Parathyroid adenoma (tissue), 2 donors: ENCODE measurements at regions not wholly inside any gene's neighbourhood (a gene's known extent, or its start where the extent isn't known, plus 50 kb on each side); places are given as distances from the start of the nearest gene placed in this dataset.

Experiments used
- H2AFZ ChIP-seq: fragments of 300-600 bp; sonication (generic); one replicate; pipeline ENCODE4 v1.7.0; 2017; ENCODE audit warnings: antibody characterized with exemption, mild to moderate bottlenecking
- H3K27ac ChIP-seq: fragments of 300-600 bp; sonication (generic); one replicate; pipeline ENCODE4 v1.7.0; 2017
- H3K27me3 ChIP-seq: fragments of 300-600 bp; sonication (generic); one replicate; pipeline ENCODE4 v1.7.0; 2017; ENCODE audit warnings: low read length; ENCODE audit not compliant: control insufficient read depth, insufficient read depth
- H3K36me3 ChIP-seq: fragments of 300-600 bp; sonication (generic); one replicate; pipeline ENCODE4 v1.7.0; 2017; ENCODE audit warnings: low read length; ENCODE audit not compliant: control insufficient read depth, insufficient read depth
- H3K4me1 ChIP-seq: fragments of 300-600 bp; sonication (generic); one replicate; pipeline ENCODE4 v1.7.0; 2017; ENCODE audit warnings: control low read depth
- H3K4me2 ChIP-seq: fragments of 300-600 bp; sonication (generic); one replicate; pipeline ENCODE4 v1.7.0; 2017; ENCODE audit warnings: low read length
- H3K4me3 ChIP-seq: fragments of 300-600 bp; sonication (generic); one replicate; pipeline ENCODE4 v1.7.0; 2017; ENCODE audit warnings: low read depth, low read length
- H3K79me2 ChIP-seq: fragments of 300-600 bp; sonication (generic); one replicate; pipeline ENCODE4 v1.7.0; 2017; ENCODE audit warnings: control low read depth
- H3K9ac ChIP-seq: fragments of 300-600 bp; sonication (generic); one replicate; pipeline ENCODE4 v1.7.0; 2017; ENCODE audit warnings: mild to moderate bottlenecking
- H3K9me3 ChIP-seq: fragments of 300-600 bp; sonication (generic); one replicate; pipeline ENCODE4 v1.7.0; 2017; ENCODE audit warnings: low read length; ENCODE audit not compliant: control insufficient read depth
- TF ChIP-seq, protein P1 (sequence below): fragments of 300-600 bp; sonication (generic); IDR thresholded peaks from one replicate; pipeline ENCODE4 v1.7.0; 2017; ENCODE audit warnings: antibody characterized with exemption, mild to moderate bottlenecking
- donor health status: primary hyperparathyroidism.

DNA sequence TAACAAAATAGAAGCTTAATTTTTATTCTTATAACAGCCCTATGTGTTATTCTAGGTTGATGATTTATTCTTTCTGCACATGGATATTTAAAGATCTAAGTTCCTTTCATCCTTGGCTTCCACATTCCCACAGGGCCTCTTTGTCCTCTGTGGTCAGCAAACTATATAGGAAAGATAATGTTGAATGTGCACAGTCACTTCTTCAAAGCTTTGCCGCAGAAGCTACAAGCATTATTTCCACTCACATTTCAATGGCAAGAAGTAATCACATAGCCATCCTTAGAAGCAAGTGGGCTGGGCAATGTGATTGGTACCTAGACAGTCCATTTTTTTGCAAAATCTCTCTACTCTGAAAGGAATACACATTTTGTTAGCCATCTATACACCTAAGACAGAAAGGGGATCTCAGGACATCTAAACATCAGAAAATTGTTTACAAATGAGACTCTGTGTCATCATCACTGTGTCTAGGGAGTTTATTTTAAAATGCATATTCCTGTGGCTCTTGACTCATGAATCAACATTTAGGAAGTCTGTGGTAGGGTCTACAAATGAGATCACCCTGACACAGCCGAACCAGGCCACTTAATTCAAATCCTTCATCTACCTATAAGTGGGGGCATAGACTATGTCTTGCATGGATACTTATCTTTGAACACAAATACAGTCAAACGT is 1060.5 kb downstream of the XPNPEP1 start:
- no peaks in the 10 kb centered on the region for H3K36me3 ChIP-seq
- TF ChIP-seq, protein P1, sequence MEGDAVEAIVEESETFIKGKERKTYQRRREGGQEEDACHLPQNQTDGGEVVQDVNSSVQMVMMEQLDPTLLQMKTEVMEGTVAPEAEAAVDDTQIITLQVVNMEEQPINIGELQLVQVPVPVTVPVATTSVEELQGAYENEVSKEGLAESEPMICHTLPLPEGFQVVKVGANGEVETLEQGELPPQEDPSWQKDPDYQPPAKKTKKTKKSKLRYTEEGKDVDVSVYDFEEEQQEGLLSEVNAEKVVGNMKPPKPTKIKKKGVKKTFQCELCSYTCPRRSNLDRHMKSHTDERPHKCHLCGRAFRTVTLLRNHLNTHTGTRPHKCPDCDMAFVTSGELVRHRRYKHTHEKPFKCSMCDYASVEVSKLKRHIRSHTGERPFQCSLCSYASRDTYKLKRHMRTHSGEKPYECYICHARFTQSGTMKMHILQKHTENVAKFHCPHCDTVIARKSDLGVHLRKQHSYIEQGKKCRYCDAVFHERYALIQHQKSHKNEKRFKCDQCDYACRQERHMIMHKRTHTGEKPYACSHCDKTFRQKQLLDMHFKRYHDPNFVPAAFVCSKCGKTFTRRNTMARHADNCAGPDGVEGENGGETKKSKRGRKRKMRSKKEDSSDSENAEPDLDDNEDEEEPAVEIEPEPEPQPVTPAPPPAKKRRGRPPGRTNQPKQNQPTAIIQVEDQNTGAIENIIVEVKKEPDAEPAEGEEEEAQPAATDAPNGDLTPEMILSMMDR, result no peak
- no peak overlapping the region for H3K4me3 ChIP-seq
- H3K9me3 ChIP-seq, result no peaks in the 10 kb centered on the region
- no peaks in the 10 kb centered on the region for H3K79me2 ChIP-seq
- no peak overlapping the region for H3K27ac ChIP-seq
- H3K4me2 ChIP-seq, result no peak overlapping the region
- H3K27me3 ChIP-seq, result no peaks in the 10 kb centered on the region
- H3K4me1 ChIP-seq, result no peaks in the 10 kb centered on the region
- H2AFZ ChIP-seq, result no peak overlapping the region
- no peak overlapping the region for H3K9ac ChIP-seq

DNA sequence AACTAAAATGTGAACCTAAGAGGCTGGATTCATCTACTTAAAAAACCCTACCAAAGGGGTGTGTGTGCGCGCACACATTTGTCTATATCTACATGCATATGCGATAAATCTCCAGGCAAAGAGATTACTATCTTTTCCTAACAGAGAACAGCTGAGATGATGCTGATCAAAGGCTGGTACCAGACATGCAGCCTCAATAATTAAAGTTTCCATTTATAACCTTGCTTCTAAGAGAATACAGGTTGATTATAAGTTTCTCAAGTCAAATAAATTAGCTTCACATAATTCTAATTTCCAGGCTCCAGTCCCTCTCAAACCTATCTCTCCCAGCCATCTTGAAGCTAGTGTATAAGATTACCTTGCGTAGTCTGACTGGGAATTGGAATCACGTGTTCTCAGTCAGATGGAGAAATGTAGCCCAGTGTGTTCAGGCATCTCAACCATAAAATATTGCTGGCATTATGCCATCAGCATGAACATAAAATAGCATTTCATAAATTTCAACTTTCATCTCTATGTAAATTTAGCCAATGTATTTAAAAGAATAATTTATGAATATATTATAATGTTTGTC is 1062.0 kb downstream of the XPNPEP1 start:
- TF ChIP-seq, protein P1, result no peak
- no peak overlapping the region for H2AFZ ChIP-seq
- no peak overlapping the region for H3K4me2 ChIP-seq
- H3K4me3 ChIP-seq, result no peak overlapping the region
- H3K4me1 ChIP-seq, result no peaks in the 10 kb centered on the region
- no peaks in the 10 kb centered on the region for H3K9me3 ChIP-seq
- H3K27me3 ChIP-seq, result no peaks in the 10 kb centered on the region
- no peaks in the 10 kb centered on the region for H3K79me2 ChIP-seq
- no peaks in the 10 kb centered on the region for H3K36me3 ChIP-seq
- no peak overlapping the region for H3K9ac ChIP-seq
- no peak overlapping the region for H3K27ac ChIP-seq

DNA sequence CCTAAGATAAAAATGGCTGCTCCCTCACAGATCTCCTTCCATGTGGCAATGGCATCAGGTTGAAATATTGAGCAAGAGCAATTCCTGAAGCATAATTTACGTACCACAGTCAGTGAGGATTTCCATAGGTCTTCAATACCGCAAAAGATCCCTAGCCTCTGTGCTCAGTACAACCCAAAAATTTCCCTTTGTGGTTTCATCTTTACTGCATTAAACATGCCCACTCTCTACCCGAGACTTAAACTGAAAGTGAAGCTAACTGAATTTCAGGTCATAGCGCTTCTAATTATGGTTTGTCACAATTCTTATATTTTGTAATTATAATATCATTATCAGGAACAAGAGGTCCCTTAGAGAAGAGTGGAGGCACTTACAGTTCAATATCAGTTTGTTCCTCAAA is 1071.1 kb downstream of the XPNPEP1 start:
- Histone ChIP-seq H3K9ac (no peak overlapping the region), H3K27me3 (no peaks in the 10 kb centered on the region), H3K4me1 (no peaks in the 10 kb centered on the region), H3K4me3 (no peak overlapping the region), H3K36me3 (no peaks in the 10 kb centered on the region), H2AFZ (no peak overlapping the region), H3K27ac (no peak overlapping the region), H3K4me2 (no peak overlapping the region), H3K79me2 (no peaks in the 10 kb centered on the region), H3K9me3 (no peaks in the 10 kb centered on the region)
- TF ChIP-seq, protein P1, result no peak

DNA sequence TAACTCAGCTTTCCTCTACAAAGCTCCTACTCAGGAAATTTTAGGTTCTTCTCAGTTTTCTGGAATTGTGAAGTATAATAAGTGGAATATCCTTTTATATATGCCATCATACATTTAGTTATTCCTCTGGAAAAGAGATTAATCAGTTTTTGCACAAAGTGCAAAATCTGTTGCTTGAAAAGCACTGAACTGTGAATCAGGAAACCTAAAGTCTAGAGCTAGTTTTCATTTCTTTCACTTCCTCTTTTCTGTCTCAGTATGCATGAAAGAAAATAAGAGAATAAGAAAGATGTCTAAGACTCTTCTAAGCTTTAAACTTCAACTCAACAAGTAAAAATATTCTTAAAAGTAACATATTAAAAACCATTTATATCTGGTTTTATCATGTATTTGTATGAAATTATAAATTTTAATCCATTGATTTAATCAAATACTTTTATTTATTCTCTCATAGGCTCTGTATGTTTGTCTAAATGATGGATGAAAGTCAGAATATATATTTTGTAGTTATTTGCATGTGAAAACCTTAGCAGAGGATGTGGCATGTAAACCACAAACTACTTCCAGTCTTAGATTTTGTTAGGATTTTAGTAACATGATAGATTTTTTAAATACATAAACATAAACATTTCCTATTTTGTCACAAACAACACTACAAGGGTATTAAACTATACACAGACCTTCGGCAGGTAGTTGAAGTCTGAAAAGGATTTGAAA is 1073.0 kb downstream of the XPNPEP1 start:
- H3K36me3 ChIP-seq, result no peaks in the 10 kb centered on the region
- H3K27ac ChIP-seq, result no peak overlapping the region
- no peaks in the 10 kb centered on the region for H3K4me1 ChIP-seq
- TF ChIP-seq, protein P1, result no peak
- H2AFZ ChIP-seq, result no peak overlapping the region
- no peak overlapping the region for H3K4me2 ChIP-seq
- H3K79me2 ChIP-seq, result no peaks in the 10 kb centered on the region
- no peak overlapping the region for H3K4me3 ChIP-seq
- no peak overlapping the region for H3K9ac ChIP-seq
- H3K9me3 ChIP-seq, result no peaks in the 10 kb centered on the region
- H3K27me3 ChIP-seq, result no peaks in the 10 kb centered on the region
